K562 (cell line): ENCODE measurements at regions not wholly inside any gene's neighbourhood (a gene's known extent, or its start where the extent isn't known, plus 50 kb on each side); places are given as distances from the start of the nearest gene placed in this dataset.

Source experiments
- CTCF ChIP-seq, 3 experiments: IDR thresholded peaks in 2 of 3; conservative IDR thresholded peaks in 1 of 3; 2 replicates each; pipeline ENCODE4 v1.5.1; 2011 to 2012; ENCODE audit warnings: low read length in 3 of 3, mild to moderate bottlenecking in 3 of 3, control low read depth in 2 of 3, improper control_type of control experiment in 1 of 3, inconsistent platforms in 1 of 3, low read depth in 1 of 3, mixed read lengths in 1 of 3, moderate library complexity in 1 of 3; ENCODE audit not compliant: insufficient read depth in 2 of 3
- PRPF4 ChIP-seq: fragments of 200-400 bp; formaldehyde crosslinking; IDR thresholded peaks from one replicate; pipeline ENCODE4 v1.6.1; 2017; ENCODE audit warnings: low read length, low read depth, mild to moderate bottlenecking; ENCODE audit not compliant: insufficient read depth, poor library complexity, severe bottlenecking
- SMAD4 ChIP-seq: fragments of 250-450 bp; sonication (Bioruptor Pico); conservative IDR thresholded peaks from 2 replicates; pipeline ENCODE4 v1.8.0; 2021; ENCODE audit warnings: inconsistent platforms, mild to moderate bottlenecking, moderate library complexity
- SNAPC5 ChIP-seq: fragments of 250-450 bp; sonication (Bioruptor Pico); IDR thresholded peaks from 2 replicates; pipeline ENCODE4 v1.8.0; 2021; ENCODE audit warnings: moderate library complexity, mild to moderate bottlenecking, inconsistent platforms
- SP2 ChIP-seq: IDR thresholded peaks from 2 replicates; pipeline ENCODE4 v1.6.1; 2011; ENCODE audit warnings: mild to moderate bottlenecking, low read depth, low read length, moderate library complexity; ENCODE audit not compliant: poor library complexity, severe bottlenecking; ENCODE audit errors: extremely low read depth
- USF1 ChIP-seq: sonication (generic); formaldehyde crosslinking; IDR thresholded peaks from 2 replicates; pipeline ENCODE4 v1.9.0; 2022; ENCODE audit warnings: mild to moderate bottlenecking, missing genetic modification reagents
- YBX1 ChIP-seq: fragments of 450-650 bp; IDR thresholded peaks from 2 replicates; pipeline ENCODE4 v1.7.1; 2016; ENCODE audit warnings: mild to moderate bottlenecking
- ZNF197 ChIP-seq: fragments of 200-800 bp; sonication (Bioruptor generic); IDR thresholded peaks from 2 replicates; pipeline ENCODE4 v1.6.1; 2016; ENCODE audit warnings: low read depth, missing genetic modification characterization, missing compliant biosample characterization
- ZNF407 ChIP-seq: fragments of 450-650 bp; IDR thresholded peaks from 2 replicates; pipeline ENCODE4 v1.6.1; 2016; ENCODE audit warnings: low read depth
- TF ChIP-seq, protein P1 (sequence below): fragments of 450-650 bp; IDR thresholded peaks from 2 replicates; pipeline ENCODE4 v1.6.1; 2017; ENCODE audit warnings: mild to moderate bottlenecking, moderate library complexity

GRCh38 chr1:228989992-228990827 is 254.9 kb downstream of the RHOU start:
- TF ChIP-seq, protein P1, sequence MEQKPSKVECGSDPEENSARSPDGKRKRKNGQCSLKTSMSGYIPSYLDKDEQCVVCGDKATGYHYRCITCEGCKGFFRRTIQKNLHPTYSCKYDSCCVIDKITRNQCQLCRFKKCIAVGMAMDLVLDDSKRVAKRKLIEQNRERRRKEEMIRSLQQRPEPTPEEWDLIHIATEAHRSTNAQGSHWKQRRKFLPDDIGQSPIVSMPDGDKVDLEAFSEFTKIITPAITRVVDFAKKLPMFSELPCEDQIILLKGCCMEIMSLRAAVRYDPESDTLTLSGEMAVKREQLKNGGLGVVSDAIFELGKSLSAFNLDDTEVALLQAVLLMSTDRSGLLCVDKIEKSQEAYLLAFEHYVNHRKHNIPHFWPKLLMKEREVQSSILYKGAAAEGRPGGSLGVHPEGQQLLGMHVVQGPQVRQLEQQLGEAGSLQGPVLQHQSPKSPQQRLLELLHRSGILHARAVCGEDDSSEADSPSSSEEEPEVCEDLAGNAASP = no peak
- TF ChIP-seq ZNF197 (CRISPR knock-in tag) (no peak), CTCF (IDR thresholded peaks at IDR 0.05 in 2 of 3, conservative IDR thresholded peaks at IDR 0.05 in 1 of 3; ENCODE audit: insufficient read depth in 2 of 3, low read depth in 1 of 3, low read length in 3 of 3) (no peak), YBX1 (no peak), ZNF407 (no peak), SP2 (no peak), SNAPC5 (CRISPR knock-in tag) (no peak), USF1 (CRISPR knock-in tag) (no peak), PRPF4 (no peak), SMAD4 (no peak)
